ENCODE measurements at regions not wholly inside any gene's neighbourhood (a gene's known extent, or its start where the extent isn't known, plus 50 kb on each side); places are given as distances from the start of the nearest gene placed in this dataset.
"Not testable (repeated sequence)": the region's sequence is repeated elsewhere in the genome, so short reads cannot be mapped to it uniquely, and the experiment has no call there.

- Histone ChIP-seq H3K4me3 (replicated peaks; ENCODE audit: low read depth, low read length) (no peak overlapping the region), H3K36me3 (ENCODE audit: control insufficient read depth, insufficient read depth, low read length) (no peaks in the 10 kb centered on the region), H3K27me3 (replicated peaks; ENCODE audit: control insufficient read depth, insufficient read depth, low read length) (no peaks in the 10 kb centered on the region; the same call in 1 of the 2 replicates)
- TF ChIP-seq, protein P1, sequence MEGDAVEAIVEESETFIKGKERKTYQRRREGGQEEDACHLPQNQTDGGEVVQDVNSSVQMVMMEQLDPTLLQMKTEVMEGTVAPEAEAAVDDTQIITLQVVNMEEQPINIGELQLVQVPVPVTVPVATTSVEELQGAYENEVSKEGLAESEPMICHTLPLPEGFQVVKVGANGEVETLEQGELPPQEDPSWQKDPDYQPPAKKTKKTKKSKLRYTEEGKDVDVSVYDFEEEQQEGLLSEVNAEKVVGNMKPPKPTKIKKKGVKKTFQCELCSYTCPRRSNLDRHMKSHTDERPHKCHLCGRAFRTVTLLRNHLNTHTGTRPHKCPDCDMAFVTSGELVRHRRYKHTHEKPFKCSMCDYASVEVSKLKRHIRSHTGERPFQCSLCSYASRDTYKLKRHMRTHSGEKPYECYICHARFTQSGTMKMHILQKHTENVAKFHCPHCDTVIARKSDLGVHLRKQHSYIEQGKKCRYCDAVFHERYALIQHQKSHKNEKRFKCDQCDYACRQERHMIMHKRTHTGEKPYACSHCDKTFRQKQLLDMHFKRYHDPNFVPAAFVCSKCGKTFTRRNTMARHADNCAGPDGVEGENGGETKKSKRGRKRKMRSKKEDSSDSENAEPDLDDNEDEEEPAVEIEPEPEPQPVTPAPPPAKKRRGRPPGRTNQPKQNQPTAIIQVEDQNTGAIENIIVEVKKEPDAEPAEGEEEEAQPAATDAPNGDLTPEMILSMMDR (IDR thresholded peaks at IDR 0.05; ENCODE audit: insufficient read depth, low read length, poor library complexity, severe bottlenecking), result no peak
- DNase-seq (ENCODE audit: extremely low read depth, insufficient read length), result no peak
Observed at GRCh38 chr4:54587107-54587891, 70.5 kb upstream of the KIT start.

DNA sequence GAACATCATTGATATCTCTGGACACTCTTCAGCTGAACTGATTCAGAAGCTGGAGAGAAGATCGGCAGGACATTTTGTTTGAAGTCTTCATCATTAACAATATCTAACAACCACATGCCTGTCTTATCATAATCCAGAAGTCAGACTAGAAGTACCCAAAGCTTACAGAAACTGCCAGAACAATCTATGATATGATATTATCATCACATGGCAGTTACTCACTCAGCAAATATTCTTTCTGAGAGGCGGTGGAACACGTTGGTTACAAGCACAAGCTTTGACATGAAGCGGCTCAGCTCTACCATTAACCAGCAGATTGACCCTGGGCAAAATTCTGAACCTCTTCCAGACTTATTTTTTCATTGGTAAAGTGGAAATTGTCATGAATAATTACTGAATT is 69.4 kb upstream of the KIT start:
- no peaks in the 10 kb centered on the region for H3K36me3 ChIP-seq (ENCODE audit: control insufficient read depth, insufficient read depth, low read length)
- DNase-seq (ENCODE audit: extremely low read depth, insufficient read length), result no peak
- TF ChIP-seq, protein P1 (IDR thresholded peaks at IDR 0.05; ENCODE audit: insufficient read depth, low read length, poor library complexity, severe bottlenecking), result no peak
- no peaks in the 10 kb centered on the region; the same call in 1 of the 2 replicates for H3K27me3 ChIP-seq (replicated peaks; ENCODE audit: control insufficient read depth, insufficient read depth, low read length)
- no peak overlapping the region for H3K4me3 ChIP-seq (replicated peaks; ENCODE audit: low read depth, low read length)

DNA sequence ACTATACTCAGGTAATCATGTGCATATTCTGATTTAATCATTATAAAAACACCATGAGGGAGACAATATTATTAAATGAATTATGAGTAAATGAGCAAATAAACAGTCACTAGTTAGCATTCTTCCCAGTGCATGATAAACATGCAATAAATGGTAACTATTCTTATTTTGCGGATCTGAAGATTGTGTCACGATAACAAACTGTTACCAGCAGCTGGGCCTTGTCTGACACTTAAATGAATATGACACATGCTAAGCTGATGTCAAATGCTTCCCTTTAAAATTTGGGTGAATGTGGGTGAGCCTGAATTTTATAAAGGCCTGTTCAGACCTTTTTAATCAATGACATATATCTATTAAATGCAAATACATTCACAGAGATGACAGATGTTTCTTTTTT is 68.2 kb upstream of the KIT start:
- TF ChIP-seq, protein P1 (IDR thresholded peaks at IDR 0.05; ENCODE audit: insufficient read depth, low read length, poor library complexity, severe bottlenecking), result no peak
- no peak for DNase-seq (ENCODE audit: extremely low read depth, insufficient read length)
- Histone ChIP-seq H3K36me3 (ENCODE audit: control insufficient read depth, insufficient read depth, low read length) (no peaks in the 10 kb centered on the region), H3K4me3 (replicated peaks; ENCODE audit: low read depth, low read length) (no peak overlapping the region), H3K27me3 (replicated peaks; ENCODE audit: control insufficient read depth, insufficient read depth, low read length) (no peaks in the 10 kb centered on the region; the same call in 1 of the 2 replicates)

- TF ChIP-seq, protein P1 (IDR thresholded peaks at IDR 0.05; ENCODE audit: insufficient read depth, low read length, poor library complexity, severe bottlenecking), result no peak
Observed at GRCh38 chr4:54593795-54594322, 63.9 kb upstream of the KIT start.

GRCh38 chr4:54596201-54596600 is 61.6 kb upstream of the KIT start:
- TF ChIP-seq, protein P1 (IDR thresholded peaks at IDR 0.05; ENCODE audit: insufficient read depth, low read length, poor library complexity, severe bottlenecking), result no peak
- Histone ChIP-seq H3K36me3 (ENCODE audit: control insufficient read depth, insufficient read depth, low read length) (no peaks in the 10 kb centered on the region), H3K4me3 (replicated peaks; ENCODE audit: low read depth, low read length) (no peak overlapping the region), H3K27me3 (replicated peaks; ENCODE audit: control insufficient read depth, insufficient read depth, low read length) (no peaks in the 10 kb centered on the region; the same call in 1 of the 2 replicates)
- DNase-seq (ENCODE audit: extremely low read depth, insufficient read length), result no peak

More at GRCh38 chr4:54593795-54594322, 63.9 kb upstream of the KIT start:
- no peaks in the 10 kb centered on the region for H3K36me3 ChIP-seq (ENCODE audit: control insufficient read depth, insufficient read depth, low read length)
- DNase-seq (ENCODE audit: extremely low read depth, insufficient read length), result no peak
- H3K27me3 ChIP-seq (replicated peaks; ENCODE audit: control insufficient read depth, insufficient read depth, low read length), result no peaks in the 10 kb centered on the region; the same call in 1 of the 2 replicates
- H3K4me3 ChIP-seq (replicated peaks; ENCODE audit: low read depth, low read length), result no peak overlapping the region

- not testable (repeated sequence) for H3K36me3 ChIP-seq (ENCODE audit: control insufficient read depth, insufficient read depth, low read length); H3K4me3 ChIP-seq (replicated peaks; ENCODE audit: low read depth, low read length)
Observed at GRCh38 chr4:54597678-54598077, 60.1 kb upstream of the KIT start.

DNA sequence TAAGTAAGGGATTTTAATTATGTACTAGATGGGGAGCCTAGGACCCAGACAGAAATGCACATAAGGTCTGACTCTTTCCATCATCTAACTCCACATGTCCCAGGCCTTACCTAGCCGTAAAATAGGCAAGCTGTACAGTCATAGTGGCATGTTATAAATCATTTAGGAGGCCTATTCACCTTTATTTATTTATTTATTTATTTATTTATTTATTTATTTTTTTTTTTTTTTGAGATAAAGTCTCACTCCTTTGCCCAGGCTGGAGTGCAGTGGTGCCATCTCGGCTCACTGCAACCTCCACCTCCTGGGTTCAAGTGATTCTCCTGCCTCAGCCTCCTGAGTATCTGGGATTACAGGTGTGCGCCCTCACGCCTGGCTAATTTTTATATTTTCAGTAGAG is 55.6 kb upstream of the KIT start:
- H3K27me3 ChIP-seq (replicated peaks; ENCODE audit: control insufficient read depth, insufficient read depth, low read length); H3K36me3 ChIP-seq (ENCODE audit: control insufficient read depth, insufficient read depth, low read length); H3K4me3 ChIP-seq (replicated peaks; ENCODE audit: low read depth, low read length); DNase-seq (ENCODE audit: extremely low read depth, insufficient read length): not testable (repeated sequence)

More at GRCh38 chr4:54597678-54598077, 60.1 kb upstream of the KIT start:
- H3K27me3 ChIP-seq (replicated peaks; ENCODE audit: control insufficient read depth, insufficient read depth, low read length); DNase-seq (ENCODE audit: extremely low read depth, insufficient read length): not testable (repeated sequence)

Data from GM06990 (cell line).